Upper lobe of left lung (tissue), 4 donors: ENCODE measurements at regions not wholly inside any gene's neighbourhood (a gene's known extent, or its start where the extent isn't known, plus 50 kb on each side); places are given as distances from the start of the nearest gene placed in this dataset.

Experiments
- EP300 ChIP-seq, 4 donors: sonication (generic); formaldehyde crosslinking; IDR thresholded peaks; one replicate each; pipeline ENCODE4 v1.5.1; 2017; ENCODE audit warnings: antibody characterized with exemption in 4 of 4, control low read depth in 2 of 4
- POLR2A ChIP-seq, 4 donors: fragments of 450-650 bp; IDR thresholded peaks; one replicate each; pipeline ENCODE4 v1.5.1; 2016 to 2017; ENCODE audit warnings: antibody characterized with exemption in 4 of 4, mild to moderate bottlenecking in 2 of 4
- POLR2AphosphoS5 ChIP-seq, 2 donors: sonication (generic); formaldehyde crosslinking; IDR thresholded peaks; one replicate each; pipeline ENCODE4 v1.5.1; 2017; ENCODE audit warnings: antibody characterized with exemption in 2 of 2
- TF ChIP-seq, protein P1 (sequence below), 6 experiments: fragments of 450-650 bp in 4 of 6; fragments of 200-600 bp in 2 of 6; sonication (generic) in 2 of 6; IDR thresholded peaks; one replicate each; pipeline ENCODE4 v1.5.1; 2016 to 2019; ENCODE audit warnings: antibody characterized with exemption in 6 of 6

DNA sequence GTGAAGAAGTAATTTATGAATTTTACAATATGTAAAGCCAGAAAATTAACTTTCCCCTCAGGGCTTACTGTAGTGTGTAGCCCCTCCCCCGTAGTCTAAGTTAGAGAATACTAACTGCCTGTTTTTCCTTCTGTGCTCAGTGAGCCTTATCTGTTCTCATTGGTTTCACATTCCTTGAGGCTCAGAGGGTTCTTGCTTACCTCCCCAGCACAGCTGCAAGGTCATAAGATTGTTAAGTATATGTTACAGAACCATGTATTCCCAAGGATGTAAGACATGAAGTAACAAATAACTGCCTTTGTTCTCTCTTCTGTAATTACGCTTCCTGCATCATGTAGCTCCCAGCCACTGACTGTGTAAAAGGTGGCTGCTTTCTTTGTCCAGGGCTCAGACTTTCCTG is 1351.1 kb downstream of the TMEM121 start:
- TF ChIP-seq, protein P1, sequence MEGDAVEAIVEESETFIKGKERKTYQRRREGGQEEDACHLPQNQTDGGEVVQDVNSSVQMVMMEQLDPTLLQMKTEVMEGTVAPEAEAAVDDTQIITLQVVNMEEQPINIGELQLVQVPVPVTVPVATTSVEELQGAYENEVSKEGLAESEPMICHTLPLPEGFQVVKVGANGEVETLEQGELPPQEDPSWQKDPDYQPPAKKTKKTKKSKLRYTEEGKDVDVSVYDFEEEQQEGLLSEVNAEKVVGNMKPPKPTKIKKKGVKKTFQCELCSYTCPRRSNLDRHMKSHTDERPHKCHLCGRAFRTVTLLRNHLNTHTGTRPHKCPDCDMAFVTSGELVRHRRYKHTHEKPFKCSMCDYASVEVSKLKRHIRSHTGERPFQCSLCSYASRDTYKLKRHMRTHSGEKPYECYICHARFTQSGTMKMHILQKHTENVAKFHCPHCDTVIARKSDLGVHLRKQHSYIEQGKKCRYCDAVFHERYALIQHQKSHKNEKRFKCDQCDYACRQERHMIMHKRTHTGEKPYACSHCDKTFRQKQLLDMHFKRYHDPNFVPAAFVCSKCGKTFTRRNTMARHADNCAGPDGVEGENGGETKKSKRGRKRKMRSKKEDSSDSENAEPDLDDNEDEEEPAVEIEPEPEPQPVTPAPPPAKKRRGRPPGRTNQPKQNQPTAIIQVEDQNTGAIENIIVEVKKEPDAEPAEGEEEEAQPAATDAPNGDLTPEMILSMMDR (IDR thresholded peaks at IDR 0.05): no peak
- no peak for TF ChIP-seq POLR2A (IDR thresholded peaks at IDR 0.05)
- no peak for TF ChIP-seq EP300 (IDR thresholded peaks at IDR 0.05)
- TF ChIP-seq POLR2AphosphoS5 (IDR thresholded peaks at IDR 0.05): no peak
